GM12801 (cell line): ENCODE measurements at regions not wholly inside any gene's neighbourhood (a gene's known extent, or its start where the extent isn't known, plus 50 kb on each side); places are given as distances from the start of the nearest gene placed in this dataset.

Source experiments
- CTCF ChIP-seq: IDR thresholded peaks from one replicate; pipeline ENCODE4 v1.5.1; 2011; ENCODE audit warnings: control low read depth; ENCODE audit not compliant: insufficient read length; ENCODE audit errors: extremely low read depth

GRCh38 chr6:85107701-85108100 lies 342.2 kb upstream of the NT5E start:
- no peak for TF ChIP-seq CTCF

DNA sequence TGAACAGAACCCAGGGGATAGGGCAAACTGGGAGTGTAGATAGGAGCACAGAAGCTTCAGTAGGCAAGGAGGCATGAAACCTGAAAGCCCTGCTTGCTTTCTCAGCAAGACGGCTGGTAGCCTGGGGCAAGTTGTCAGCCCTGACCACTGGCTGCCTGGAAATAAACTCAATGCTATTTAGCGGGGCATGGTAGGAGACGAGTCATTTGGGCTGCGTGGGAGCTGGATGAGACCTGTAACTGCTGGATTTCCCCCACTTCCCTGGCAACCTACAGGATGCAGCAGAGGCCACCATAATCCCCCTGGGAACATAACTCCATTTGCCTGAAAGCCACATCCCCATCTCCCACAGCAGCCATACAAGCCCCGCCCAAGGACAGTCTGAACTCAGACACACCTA lies 332.6 kb upstream of the TBX18 start:
- TF ChIP-seq CTCF, result no peak

GRCh38 chr6:85092226-85092625 lies 327.8 kb upstream of the TBX18 start:
- no peak for TF ChIP-seq CTCF

DNA sequence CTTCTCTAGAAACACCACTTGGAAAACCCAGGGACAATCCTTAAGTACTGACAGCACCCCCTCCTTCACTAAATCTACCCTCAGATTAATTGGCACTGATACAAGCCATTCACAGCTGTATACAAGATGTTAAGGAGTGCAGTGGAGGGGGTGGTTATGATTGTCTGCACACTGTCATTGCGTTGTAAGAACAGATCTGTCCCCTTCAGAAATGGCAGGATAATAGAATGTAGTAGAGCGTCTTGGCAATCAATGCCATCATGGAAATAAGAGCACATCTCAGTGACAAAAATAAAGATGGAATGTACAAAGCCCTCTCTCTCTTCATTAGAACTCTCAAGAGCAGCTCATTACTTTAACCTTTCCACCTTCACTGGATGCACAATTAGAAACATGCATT lies 324.9 kb upstream of the TBX18 start:
- TF ChIP-seq CTCF, result no peak

DNA sequence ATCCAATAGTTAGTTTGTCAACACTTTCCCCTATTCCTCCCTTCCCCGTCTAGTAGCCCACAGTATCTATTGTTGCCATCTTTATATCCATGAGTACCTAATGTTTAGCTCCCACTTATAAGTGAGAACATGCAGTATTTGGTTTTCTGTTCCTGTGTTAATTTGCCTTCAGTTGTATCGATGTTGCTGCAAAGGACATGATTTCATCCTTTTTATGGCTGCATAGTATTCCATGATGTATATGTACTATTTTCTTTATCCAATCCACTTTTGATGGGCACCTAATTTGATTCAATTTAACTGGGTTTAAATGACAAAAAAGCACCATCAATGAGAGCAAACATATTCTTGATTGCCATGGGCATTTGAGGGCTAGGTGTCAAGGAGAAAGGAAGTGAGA lies 321.5 kb upstream of the TBX18 start:
- no peak for TF ChIP-seq CTCF

- no peak for TF ChIP-seq CTCF
Measured at GRCh38 chr6:85081102-85081501, 316.7 kb upstream of the TBX18 start.

DNA sequence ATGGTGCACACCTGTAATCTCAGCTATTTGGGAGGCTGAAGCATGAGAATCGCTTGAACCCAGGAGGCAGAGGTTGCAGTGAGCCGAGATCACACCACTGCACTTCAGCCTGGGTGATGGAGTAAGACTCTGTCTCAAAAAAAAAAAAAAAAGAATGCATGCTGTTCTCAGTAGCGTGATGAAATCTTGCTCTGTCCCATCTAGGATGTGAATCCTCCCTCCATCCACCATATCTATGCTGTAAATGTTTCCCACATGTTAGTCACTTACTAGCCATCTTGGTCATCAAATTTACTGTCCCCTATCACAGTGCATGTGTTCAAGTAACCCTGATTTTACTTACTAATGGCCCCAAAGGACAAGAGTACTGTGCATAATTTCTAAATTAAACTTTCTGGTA lies 315.4 kb upstream of the TBX18 start:
- TF ChIP-seq CTCF, result no peak

- no peak for TF ChIP-seq CTCF
Measured at GRCh38 chr6:85078058-85078457, 313.7 kb upstream of the TBX18 start.
